ENCODE measurements at regions not wholly inside any gene's neighbourhood (a gene's known extent, or its start where the extent isn't known, plus 50 kb on each side); places are given as distances from the start of the nearest gene placed in this dataset.

- Mint-ChIP-seq H3K27me3 (ENCODE audit: low read depth in 3 of 3) (peaks cover 0 to 2% (median 2%) of the 10 kb centered on the region in 3 donors), H3K27ac (no peak overlapping the region), H3K4me3 (no peak overlapping the region), H3K9me3 (peaks cover 0 to 10% (median 4%) of the 10 kb centered on the region in 7 donors), H3K36me3 (no peaks in the 10 kb centered on the region), H3K4me1 (no peaks in the 10 kb centered on the region)
- H3K27ac ChIP-seq (ENCODE audit: low read depth in 1 of 2, low read length in 2 of 2), result no peak overlapping the region
- H3K4me2 ChIP-seq (replicated peaks; ENCODE audit: extremely low read depth, low read length, poor library complexity, severe bottlenecking), result no peak overlapping the region
- H3K9ac ChIP-seq (ENCODE audit: insufficient read depth, low read length, poor library complexity, severe bottlenecking), result no peak overlapping the region
- no CpG with 5 or more reads among the region's 5 CpGs for WGBS (ENCODE audit: insufficient coverage)
- H4K20me1 ChIP-seq (ENCODE audit: insufficient read depth, low read length), result no peaks in the 10 kb centered on the region
- no peaks in the 10 kb centered on the region for H3K27me3 ChIP-seq (ENCODE audit: control insufficient read depth in 2 of 2, insufficient read depth in 2 of 2, low read length in 2 of 2)
- H3K4me1 ChIP-seq (ENCODE audit: control insufficient read depth in 1 of 2, insufficient read depth in 2 of 2, low read length in 2 of 2), result no peaks in the 10 kb centered on the region
- no peaks in the 10 kb centered on the region for H3K79me2 ChIP-seq (ENCODE audit: insufficient read depth, low read length)
- no peak for DNase-seq
- H3K9me3 ChIP-seq (replicated peaks in 1 of 2; ENCODE audit: control insufficient read depth in 1 of 2, insufficient read depth in 1 of 2, low read length in 2 of 2), result peaks cover 0 to 6% of the 10 kb centered on the region in 2 donors
- H2AFZ ChIP-seq (ENCODE audit: insufficient read depth, low read depth, low read length, poor library complexity, severe bottlenecking), result no peak overlapping the region
- no peak overlapping the region for H3K4me3 ChIP-seq (replicated peaks in 1 of 3; ENCODE audit: low read depth in 2 of 3, low read length in 3 of 3)
- intact Hi-C loops (cut with micrococcal nuclease), result no loop called here
- H3K36me3 ChIP-seq (replicated peaks in 1 of 2; ENCODE audit: control insufficient read depth in 1 of 2, insufficient read depth in 2 of 2, low read length in 2 of 2), result no peaks in the 10 kb centered on the region
- TF ChIP-seq CTCF (IDR thresholded peaks at IDR 0.05), result no peak
Observed at GRCh38 chr9:79447762-79448161, 124.0 kb upstream of the TLE4 start.

- no peaks in the 10 kb centered on the region for H3K27me3 ChIP-seq (ENCODE audit: control insufficient read depth in 2 of 2, insufficient read depth in 2 of 2, low read length in 2 of 2)
- H3K27ac Mint-ChIP-seq, result no peak overlapping the region
- no peaks in the 10 kb centered on the region for H3K4me1 ChIP-seq (ENCODE audit: control insufficient read depth in 1 of 2, insufficient read depth in 2 of 2, low read length in 2 of 2)
- no peaks in the 10 kb centered on the region for H3K36me3 Mint-ChIP-seq
- no peak overlapping the region for H3K4me3 ChIP-seq (replicated peaks in 1 of 3; ENCODE audit: low read depth in 2 of 3, low read length in 3 of 3)
- no peak for DNase-seq
- H3K4me1 Mint-ChIP-seq, result no peaks in the 10 kb centered on the region
- intact Hi-C loops (cut with micrococcal nuclease), result no loop called here
- H2AFZ ChIP-seq (ENCODE audit: insufficient read depth, low read depth, low read length, poor library complexity, severe bottlenecking), result no peak overlapping the region
- peaks cover 2 to 16% (median 9%) of the 10 kb centered on the region in 7 donors for H3K9me3 Mint-ChIP-seq
- no peak overlapping the region for H3K9ac ChIP-seq (ENCODE audit: insufficient read depth, low read length, poor library complexity, severe bottlenecking)
- no peak overlapping the region for H3K27ac ChIP-seq (ENCODE audit: low read depth in 1 of 2, low read length in 2 of 2)
- no peaks in the 10 kb centered on the region for H3K36me3 ChIP-seq (replicated peaks in 1 of 2; ENCODE audit: control insufficient read depth in 1 of 2, insufficient read depth in 2 of 2, low read length in 2 of 2)
- H4K20me1 ChIP-seq (ENCODE audit: insufficient read depth, low read length), result no peaks in the 10 kb centered on the region
- H3K4me2 ChIP-seq (replicated peaks; ENCODE audit: extremely low read depth, low read length, poor library complexity, severe bottlenecking), result no peak overlapping the region
- no peaks in the 10 kb centered on the region for H3K79me2 ChIP-seq (ENCODE audit: insufficient read depth, low read length)
- peaks cover 0 to 2% (median 2%) of the 10 kb centered on the region in 3 donors for H3K27me3 Mint-ChIP-seq (ENCODE audit: low read depth in 3 of 3)
- TF ChIP-seq CTCF (IDR thresholded peaks at IDR 0.05), result no peak
- H3K9me3 ChIP-seq (replicated peaks in 1 of 2; ENCODE audit: control insufficient read depth in 1 of 2, insufficient read depth in 1 of 2, low read length in 2 of 2), result peaks cover 0 to 6% of the 10 kb centered on the region in 2 donors
- H3K4me3 Mint-ChIP-seq, result no peak overlapping the region
Observed at GRCh38 chr9:79452265-79452664, 119.5 kb upstream of the TLE4 start.

Data from CD14-positive monocyte (primary cell).